Smooth muscle cell (in vitro differentiated cells): ENCODE measurements at regions not wholly inside any gene's neighbourhood (a gene's known extent, or its start where the extent isn't known, plus 50 kb on each side); places are given as distances from the start of the nearest gene placed in this dataset.

Experiments
- DNase-seq: peaks from one replicate; lab custom pipeline; 2025; ENCODE audit not compliant: unreplicated experiment; lab: John Stamatoyannopoulos, UW
- H2AFZ ChIP-seq: fragments of 200-600 bp; sonication (generic); 2 replicates; pipeline ENCODE4 v1.6.0; 2016; ENCODE audit warnings: antibody characterized with exemption, low read depth, mild to moderate bottlenecking
- H3F3A ChIP-seq: fragments of 200-600 bp; sonication (generic); 2 replicates; pipeline ENCODE4 v1.6.0; 2017; ENCODE audit warnings: antibody characterized with exemption, low read depth
- H3K27ac ChIP-seq: fragments of 200-600 bp; sonication (generic); 2 replicates; pipeline ENCODE4 v1.5.1; 2016; ENCODE audit warnings: low read depth, mild to moderate bottlenecking
- H3K27me3 ChIP-seq: fragments of 200-600 bp; sonication (generic); 2 replicates; pipeline ENCODE4 v1.6.1; 2016; ENCODE audit warnings: low read depth, mild to moderate bottlenecking
- H3K36me3 ChIP-seq: fragments of 200-600 bp; sonication (generic); 2 replicates; pipeline ENCODE4 v1.5.1; 2016; ENCODE audit warnings: low read depth
- H3K4me1 ChIP-seq: fragments of 200-600 bp; sonication (generic); 2 replicates; pipeline ENCODE4 v1.5.1; 2016; ENCODE audit warnings: low read depth
- H3K4me2 ChIP-seq: fragments of 200-600 bp; sonication (generic); 2 replicates; pipeline ENCODE4 v1.6.0; 2016; ENCODE audit warnings: mild to moderate bottlenecking
- H3K4me3 ChIP-seq: fragments of 200-600 bp; sonication (generic); 2 replicates; pipeline ENCODE4 v1.5.1; 2016; ENCODE audit warnings: mild to moderate bottlenecking
- H3K79me2 ChIP-seq: fragments of 200-600 bp; sonication (generic); 2 replicates; pipeline ENCODE4 v1.6.0; 2016; ENCODE audit warnings: low read depth, mild to moderate bottlenecking
- H3K9ac ChIP-seq: fragments of 200-600 bp; sonication (generic); 2 replicates; pipeline ENCODE4 v1.6.0; 2016; ENCODE audit warnings: low read depth
- H3K9me3 ChIP-seq: fragments of 200-600 bp; sonication (generic); replicated peaks from 2 replicates; pipeline ENCODE4 v1.5.1; 2016; ENCODE audit warnings: low read depth
- H4K20me1 ChIP-seq: fragments of 200-600 bp; sonication (generic); 2 replicates; pipeline ENCODE4 v1.6.0; 2016; ENCODE audit warnings: low read depth
- CTCF ChIP-seq: fragments of 200-600 bp; sonication (generic); IDR thresholded peaks from 2 replicates; pipeline ENCODE4 v1.5.1; 2017; ENCODE audit warnings: borderline replicate concordance, mild to moderate bottlenecking, antibody characterized with exemption; ENCODE audit not compliant: insufficient read depth, poor library complexity, severe bottlenecking
- whole genome bisulfite sequencing: methylation state at CpG from one replicate; pipeline ENCODE4 v1.1.7; 2016; ENCODE audit warnings: low lambda C conversion rate; 5-methylcytosine and 5-hydroxymethylcytosine counted together

- no peaks in the 10 kb centered on the region for H4K20me1 ChIP-seq
- no peak overlapping the region for H3K4me3 ChIP-seq
- no peaks in the 10 kb centered on the region for H3F3A ChIP-seq
- no peak overlapping the region for H3K27ac ChIP-seq
- no peak overlapping the region for H2AFZ ChIP-seq
- no peaks in the 10 kb centered on the region for H3K9me3 ChIP-seq
- TF ChIP-seq CTCF: no peak
- no peak overlapping the region for H3K4me2 ChIP-seq
- no peak for DNase-seq
- 95% methylated on average over 6 of the region's 6 CpGs for WGBS
- peaks cover 20% of the 10 kb centered on the region for H3K4me1 ChIP-seq
- H3K79me2 ChIP-seq: no peaks in the 10 kb centered on the region
- no peaks in the 10 kb centered on the region for H3K36me3 ChIP-seq
- no peaks in the 10 kb centered on the region for H3K27me3 ChIP-seq
- H3K9ac ChIP-seq: no peak overlapping the region
Observed at GRCh38 chr15:70262591-70263274, 165.0 kb upstream of the TLE3 start.

- 89% methylated on average over 2 of the region's 2 CpGs for WGBS
- Histone ChIP-seq H3K9ac (no peak overlapping the region), H3K27ac (no peak overlapping the region), H3K9me3 (no peaks in the 10 kb centered on the region), H4K20me1 (no peaks in the 10 kb centered on the region), H3F3A (no peaks in the 10 kb centered on the region), H2AFZ (no peak overlapping the region), H3K27me3 (no peaks in the 10 kb centered on the region), H3K4me3 (no peak overlapping the region), H3K4me2 (no peak overlapping the region), H3K79me2 (no peaks in the 10 kb centered on the region), H3K36me3 (no peaks in the 10 kb centered on the region), H3K4me1 (peaks cover 20% of the 10 kb centered on the region)
- no peak for DNase-seq
- TF ChIP-seq CTCF: no peak
Observed at GRCh38 chr15:70262171-70262570, 164.5 kb upstream of the TLE3 start.

- Histone ChIP-seq H3K79me2 (no peaks in the 10 kb centered on the region), H3K27me3 (no peaks in the 10 kb centered on the region), H3K4me1 (peaks cover 14% of the 10 kb centered on the region), H3K9ac (no peak overlapping the region), H3K9me3 (no peaks in the 10 kb centered on the region), H2AFZ (no peak overlapping the region), H3K4me3 (no peak overlapping the region), H3F3A (no peaks in the 10 kb centered on the region), H3K27ac (no peak overlapping the region), H4K20me1 (no peaks in the 10 kb centered on the region), H3K4me2 (no peak overlapping the region), H3K36me3 (no peaks in the 10 kb centered on the region)
- 93% methylated on average over 4 of the region's 4 CpGs for WGBS
- DNase-seq: no peak
- TF ChIP-seq CTCF: no peak
Observed at GRCh38 chr15:70261083-70261482, 163.4 kb upstream of the TLE3 start.

DNA sequence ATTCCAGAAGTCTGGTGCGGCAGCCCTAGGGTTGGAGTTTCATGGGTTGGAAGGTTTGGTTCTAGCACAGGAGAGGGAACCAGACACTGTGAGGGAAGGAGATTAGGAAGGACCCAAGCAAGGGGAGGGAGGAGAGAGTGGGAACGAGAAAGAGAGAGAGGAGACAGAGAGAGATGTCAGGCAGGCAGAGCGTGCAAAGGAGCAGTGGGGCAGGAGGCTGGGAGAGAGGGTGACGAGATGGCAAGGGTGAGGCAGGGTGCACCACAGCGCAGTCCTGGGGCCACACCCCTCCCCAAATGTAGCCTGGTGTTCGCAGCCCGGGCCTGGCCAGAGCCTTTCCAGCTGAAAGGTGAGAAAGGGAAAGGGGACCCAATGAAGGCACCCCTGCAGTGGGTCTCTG, 162.9 kb upstream of the TLE3 start:
- 96% methylated on average over 7 of the region's 7 CpGs for WGBS
- peaks cover 14% of the 10 kb centered on the region for H3K4me1 ChIP-seq
- H3F3A ChIP-seq: no peaks in the 10 kb centered on the region
- no peaks in the 10 kb centered on the region for H3K79me2 ChIP-seq
- no peak for TF ChIP-seq CTCF
- H2AFZ ChIP-seq: no peak overlapping the region
- no peak overlapping the region for H3K27ac ChIP-seq
- H3K9ac ChIP-seq: no peak overlapping the region
- H3K4me3 ChIP-seq: no peak overlapping the region
- no peak overlapping the region for H3K4me2 ChIP-seq
- no peaks in the 10 kb centered on the region for H4K20me1 ChIP-seq
- DNase-seq: no peak
- H3K9me3 ChIP-seq: no peaks in the 10 kb centered on the region
- H3K27me3 ChIP-seq: no peaks in the 10 kb centered on the region
- H3K36me3 ChIP-seq: no peaks in the 10 kb centered on the region
